Urinary bladder (tissue), 3 donors: ENCODE measurements at regions not wholly inside any gene's neighbourhood (a gene's known extent, or its start where the extent isn't known, plus 50 kb on each side); places are given as distances from the start of the nearest gene placed in this dataset.

Experiments
- DNase-seq: peaks from one replicate; pipeline ENCODE4 v3.0.0-alpha.2; 2015; ENCODE audit errors: extremely low spot score
- H3K27ac ChIP-seq: one replicate; pipeline ENCODE4 v1.5.1; 2013; ENCODE audit warnings: low read depth, mild to moderate bottlenecking, moderate library complexity
- H3K36me3 ChIP-seq: one replicate; pipeline ENCODE4 v1.6.1; 2013; ENCODE audit warnings: mild to moderate bottlenecking, moderate library complexity; ENCODE audit not compliant: insufficient read depth
- H3K4me1 ChIP-seq: one replicate; pipeline ENCODE4 v1.6.1; 2013; ENCODE audit warnings: mild to moderate bottlenecking, moderate library complexity; ENCODE audit not compliant: insufficient read depth
- H3K4me3 ChIP-seq: one replicate; pipeline ENCODE4 v1.5.1; 2013; ENCODE audit warnings: low read depth, low read length
- WGBS: extraction: QIAGEN DNeasy Blood & Tissue Kit; methylation state at CpG from one replicate; pipeline ENCODE4 v1.1.7; 2013; 5-methylcytosine and 5-hydroxymethylcytosine counted together
- donor health status: healthy with polysubstance abuse.
- donor health status: healthy.

DNA sequence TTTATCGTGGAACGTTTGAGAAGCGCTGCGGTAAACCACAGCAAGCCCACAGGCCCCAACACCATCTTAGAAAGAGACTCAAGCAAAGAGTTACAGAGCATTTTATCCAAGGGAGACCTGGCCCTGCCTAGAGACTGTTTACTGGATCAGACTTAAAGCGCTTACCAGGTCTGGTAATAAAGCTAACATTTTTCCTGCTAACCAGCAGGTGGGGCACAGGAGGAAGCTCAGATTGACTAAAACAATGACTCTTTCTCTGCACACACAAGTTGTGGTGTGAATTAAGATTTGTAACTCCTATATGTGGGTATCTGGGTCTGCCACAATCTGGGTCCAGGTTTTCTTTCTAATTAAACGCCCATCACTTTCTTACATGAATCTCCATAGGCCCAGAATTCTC, 136.5 kb upstream of the ETS2 start:
- H3K27ac ChIP-seq, result no peak overlapping the region
- H3K36me3 ChIP-seq, result no peaks in the 10 kb centered on the region
- no peaks in the 10 kb centered on the region for H3K4me1 ChIP-seq
- no peak for DNase-seq
- H3K4me3 ChIP-seq, result no peak overlapping the region
- WGBS, result 91% methylated on average over 6 of the region's 6 CpGs

DNA sequence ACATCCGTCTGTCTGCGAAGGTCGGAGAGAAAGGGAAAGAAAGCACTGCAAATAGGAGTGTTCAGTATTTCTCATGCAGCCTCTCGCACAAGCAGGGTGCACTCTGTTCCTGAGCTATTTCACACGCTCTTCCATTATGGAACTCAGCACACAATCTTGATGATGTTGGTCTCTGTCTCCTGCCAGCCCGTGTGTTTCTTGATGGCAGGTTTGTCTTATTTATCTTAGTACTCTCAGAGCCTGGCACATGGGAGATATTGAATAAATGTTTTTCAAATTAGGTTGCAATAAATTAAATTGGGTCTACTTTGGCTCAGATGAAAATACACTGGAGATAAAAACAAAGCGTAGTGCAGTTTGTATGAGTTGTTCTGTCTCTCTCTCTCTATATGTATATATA, 134.9 kb upstream of the ETS2 start:
- Histone ChIP-seq H3K4me1 (no peaks in the 10 kb centered on the region), H3K4me3 (no peak overlapping the region), H3K27ac (no peak overlapping the region), H3K36me3 (no peaks in the 10 kb centered on the region)
- no peak for DNase-seq
- WGBS, result 94% methylated on average over 7 of the region's 7 CpGs

DNA sequence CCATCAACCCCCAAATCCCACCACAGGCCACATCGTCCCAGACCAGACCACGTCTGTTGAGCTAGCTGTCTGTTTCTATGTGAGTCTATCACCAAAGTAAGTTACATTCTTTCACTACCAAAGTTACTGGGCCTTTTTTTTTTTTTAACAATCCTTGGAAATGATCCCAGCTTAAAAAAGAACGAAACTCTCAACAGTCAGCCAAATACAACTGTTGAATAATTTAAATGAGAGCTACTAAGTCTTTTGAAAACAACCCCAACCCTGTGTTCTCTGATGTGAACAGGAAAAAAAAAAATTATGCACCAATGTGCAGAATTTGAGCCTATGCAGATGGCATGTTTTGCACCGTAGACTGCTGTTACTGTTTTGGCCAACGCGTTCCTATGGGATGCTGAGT, 134.0 kb upstream of the ETS2 start:
- no peak for DNase-seq
- Histone ChIP-seq H3K4me3 (no peak overlapping the region), H3K36me3 (no peaks in the 10 kb centered on the region), H3K27ac (no peak overlapping the region), H3K4me1 (no peaks in the 10 kb centered on the region)
- 27% methylated on average over 6 of the region's 6 CpGs for WGBS

DNA sequence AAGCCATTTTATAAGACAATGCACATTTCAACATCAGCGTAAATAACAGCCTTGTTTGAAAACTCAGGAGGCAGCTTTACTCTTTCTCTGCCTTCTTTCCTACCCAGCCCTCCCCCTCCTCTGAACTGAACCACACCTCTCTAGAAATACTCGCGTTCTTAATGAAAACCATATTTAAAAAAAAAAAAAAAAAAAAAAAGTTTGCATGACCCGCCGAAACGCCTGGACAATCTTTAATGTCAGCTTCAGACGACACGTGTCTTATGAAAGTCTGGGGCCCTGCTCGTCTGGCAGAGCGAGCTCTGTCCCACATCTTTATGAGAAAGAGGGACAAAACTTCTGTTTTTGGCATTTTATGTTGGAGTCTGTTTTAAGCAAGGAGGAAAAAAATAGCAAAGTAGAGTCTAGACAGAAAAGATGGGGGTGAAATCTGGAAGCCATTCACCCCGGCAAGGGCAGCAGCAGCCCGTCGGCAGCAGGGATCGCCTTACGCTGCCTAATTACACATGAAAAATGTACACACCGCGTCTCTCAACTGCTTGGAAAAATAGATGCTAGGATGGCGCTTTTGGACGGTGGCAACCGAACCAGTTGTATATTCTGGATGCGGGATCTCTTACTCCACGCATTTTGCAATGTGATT, 130.4 kb upstream of the ETS2 start:
- no peak for DNase-seq
- H3K4me3 ChIP-seq, result no peak overlapping the region
- WGBS, result 73% methylated on average over 22 of the region's 22 CpGs
- no peaks in the 10 kb centered on the region for H3K36me3 ChIP-seq
- no peak overlapping the region for H3K27ac ChIP-seq
- no peaks in the 10 kb centered on the region for H3K4me1 ChIP-seq

DNA sequence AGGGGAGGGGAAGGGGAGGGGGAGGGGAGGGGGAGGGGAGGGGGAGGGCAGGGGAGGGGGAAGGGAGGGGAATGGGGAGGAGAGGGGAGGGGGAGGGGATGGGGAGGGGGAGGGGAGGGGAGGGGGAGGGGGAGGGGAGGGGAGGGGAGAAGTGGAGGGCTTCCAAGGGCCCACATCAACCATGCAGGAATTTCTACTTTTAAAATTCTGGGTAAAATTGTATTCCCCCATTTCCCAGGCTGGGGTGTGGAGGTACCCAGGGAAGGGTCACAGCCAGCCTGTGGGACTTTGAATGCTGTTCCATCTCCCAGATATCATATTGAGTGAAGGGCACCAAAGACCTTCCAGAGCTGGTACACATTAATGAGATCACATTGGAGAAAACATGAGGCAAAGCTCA, 126.9 kb upstream of the ETS2 start:
- no peak overlapping the region for H3K4me3 ChIP-seq
- no peaks in the 10 kb centered on the region for H3K36me3 ChIP-seq
- DNase-seq, result no peak
- no peak overlapping the region for H3K27ac ChIP-seq
- no peaks in the 10 kb centered on the region for H3K4me1 ChIP-seq

DNA sequence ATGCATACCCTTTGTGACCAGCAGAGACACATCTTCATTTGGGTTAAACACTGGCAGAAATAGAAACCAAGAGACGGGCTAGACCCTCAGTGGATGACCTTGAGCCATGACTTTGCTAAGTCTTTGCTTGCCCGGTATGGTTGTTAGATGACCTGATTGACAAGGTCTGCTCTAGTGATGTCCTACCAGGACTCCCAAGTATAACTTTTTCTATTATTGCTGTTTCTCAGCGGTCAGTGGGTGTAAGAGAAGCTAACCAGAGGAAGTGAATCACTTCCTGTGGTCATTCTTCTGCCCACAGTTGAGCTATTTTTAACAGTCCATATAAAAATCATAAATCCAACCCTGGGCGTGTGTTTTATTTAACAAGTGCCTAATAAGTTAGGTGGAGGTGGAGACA, 126.2 kb upstream of the ETS2 start:
- H3K4me3 ChIP-seq, result no peak overlapping the region
- no peaks in the 10 kb centered on the region for H3K36me3 ChIP-seq
- no peak for DNase-seq
- no peak overlapping the region for H3K27ac ChIP-seq
- WGBS, result 55% methylated on average over 4 of the region's 4 CpGs
- H3K4me1 ChIP-seq, result no peaks in the 10 kb centered on the region

DNA sequence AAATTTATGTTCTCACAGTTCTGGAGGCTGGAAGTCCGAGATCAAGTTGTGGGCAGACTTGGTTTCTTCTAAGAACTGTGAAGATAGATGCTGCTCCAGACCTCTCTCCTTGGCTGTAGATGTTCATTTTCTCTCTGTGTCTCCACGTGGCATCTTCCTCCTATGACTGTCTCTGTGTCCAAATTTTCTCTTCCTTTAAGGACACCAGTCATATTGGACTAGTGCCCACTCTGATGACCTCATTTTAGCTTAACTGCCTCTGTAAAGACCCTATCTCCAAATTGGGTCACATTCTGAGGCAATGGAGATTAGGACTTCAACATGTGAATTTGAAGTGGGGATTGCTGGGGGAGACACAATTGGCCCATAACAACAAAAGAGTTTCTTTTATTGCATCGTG, 125.3 kb upstream of the ETS2 start:
- DNase-seq, result no peak
- Histone ChIP-seq H3K4me3 (no peak overlapping the region), H3K4me1 (no peaks in the 10 kb centered on the region), H3K36me3 (no peaks in the 10 kb centered on the region), H3K27ac (no peak overlapping the region)
- 71% methylated on average over 3 of the region's 3 CpGs for WGBS

DNA sequence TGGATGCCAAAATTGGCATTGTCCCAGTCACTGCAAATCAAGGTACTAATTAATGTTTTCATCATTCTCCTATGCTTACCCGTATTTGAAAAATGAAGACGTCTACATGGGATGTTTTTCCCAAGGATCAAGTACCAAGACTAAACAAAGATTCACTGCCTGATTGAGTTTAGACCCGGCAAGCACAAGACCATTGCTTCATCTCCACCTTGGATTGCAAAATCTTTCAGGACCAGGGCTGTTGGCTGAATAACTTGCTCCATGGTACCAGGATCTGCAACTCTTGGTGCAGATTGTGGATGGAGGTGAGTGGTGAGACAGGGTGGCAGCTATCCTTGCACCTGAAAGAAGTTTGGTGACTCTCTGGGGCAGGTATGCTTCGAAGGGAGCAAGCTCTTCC, 122.5 kb upstream of the ETS2 start:
- H3K27ac ChIP-seq, result no peak overlapping the region
- no peak overlapping the region for H3K4me3 ChIP-seq
- no peaks in the 10 kb centered on the region for H3K36me3 ChIP-seq
- WGBS, result 80% methylated on average over 4 of the region's 4 CpGs
- no peaks in the 10 kb centered on the region for H3K4me1 ChIP-seq
- DNase-seq, result no peak

DNA sequence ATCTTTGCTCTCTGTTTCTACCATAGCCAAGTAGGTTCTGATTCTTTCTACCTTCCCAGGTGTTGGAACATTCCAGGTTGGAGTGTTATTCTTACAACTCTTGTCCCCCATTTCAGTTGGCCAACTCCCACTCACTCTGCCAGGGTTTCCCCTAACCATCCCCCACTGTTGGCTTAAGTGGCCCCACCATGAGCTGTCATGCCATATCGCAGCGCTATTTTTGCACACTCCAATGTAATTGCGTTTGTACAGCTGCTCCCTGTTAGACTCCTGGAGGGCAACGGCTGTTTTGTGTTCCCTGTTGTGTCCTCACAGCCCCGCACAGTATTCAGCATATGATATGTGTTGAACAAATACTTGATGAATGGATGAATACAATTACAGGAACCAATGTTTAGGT, 117.7 kb upstream of the ETS2 start:
- Histone ChIP-seq H3K4me1 (no peaks in the 10 kb centered on the region), H3K4me3 (no peak overlapping the region), H3K27ac (no peak overlapping the region), H3K36me3 (no peaks in the 10 kb centered on the region)
- 86% methylated on average over 5 of the region's 5 CpGs for WGBS
- no peak for DNase-seq

DNA sequence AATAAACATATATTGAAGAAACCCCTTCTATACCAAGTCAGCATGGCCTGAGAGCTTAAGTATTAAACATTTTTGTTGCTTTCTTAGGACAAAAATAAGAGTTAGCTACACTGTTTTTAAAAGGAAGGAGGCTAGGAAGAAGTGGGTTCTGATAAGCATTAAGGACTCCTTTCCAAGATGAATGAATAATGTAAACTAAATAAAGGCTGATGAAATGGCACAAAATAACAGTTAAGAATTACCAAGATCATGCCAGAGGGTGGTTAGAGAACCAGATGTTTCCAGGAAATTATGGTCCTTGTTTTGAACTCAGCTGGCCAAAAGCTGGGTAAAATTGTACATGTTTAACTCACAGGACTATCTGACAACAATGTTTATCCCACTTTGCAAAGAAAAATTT, 114.1 kb upstream of the ETS2 start:
- Histone ChIP-seq H3K36me3 (no peaks in the 10 kb centered on the region), H3K4me1 (no peaks in the 10 kb centered on the region), H3K27ac (no peak overlapping the region), H3K4me3 (no peak overlapping the region)
- DNase-seq, result no peak

DNA sequence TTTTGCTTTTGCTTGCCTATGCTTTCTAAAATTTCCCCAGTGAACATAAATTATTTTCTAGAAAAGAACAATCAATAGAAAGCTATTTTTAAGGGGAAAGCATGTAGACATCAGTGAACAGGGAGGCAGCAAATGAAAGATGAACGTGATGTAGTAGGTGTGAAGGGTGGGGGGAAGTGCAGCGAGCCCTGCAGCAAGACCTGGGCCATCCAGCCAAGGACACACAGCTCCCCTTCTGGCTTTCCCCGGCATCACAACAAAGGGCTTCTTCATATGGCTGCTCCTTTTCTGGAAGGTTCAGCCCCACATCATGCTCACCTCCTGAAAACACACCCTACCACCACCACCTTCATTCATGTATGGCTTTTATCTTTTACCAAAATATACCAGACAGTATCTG, 109.2 kb upstream of the ETS2 start:
- no peaks in the 10 kb centered on the region for H3K4me1 ChIP-seq
- H3K27ac ChIP-seq, result no peak overlapping the region
- WGBS, result 86% methylated on average over 3 of the region's 3 CpGs
- no peak overlapping the region for H3K4me3 ChIP-seq
- H3K36me3 ChIP-seq, result no peaks in the 10 kb centered on the region
- DNase-seq, result no peak

DNA sequence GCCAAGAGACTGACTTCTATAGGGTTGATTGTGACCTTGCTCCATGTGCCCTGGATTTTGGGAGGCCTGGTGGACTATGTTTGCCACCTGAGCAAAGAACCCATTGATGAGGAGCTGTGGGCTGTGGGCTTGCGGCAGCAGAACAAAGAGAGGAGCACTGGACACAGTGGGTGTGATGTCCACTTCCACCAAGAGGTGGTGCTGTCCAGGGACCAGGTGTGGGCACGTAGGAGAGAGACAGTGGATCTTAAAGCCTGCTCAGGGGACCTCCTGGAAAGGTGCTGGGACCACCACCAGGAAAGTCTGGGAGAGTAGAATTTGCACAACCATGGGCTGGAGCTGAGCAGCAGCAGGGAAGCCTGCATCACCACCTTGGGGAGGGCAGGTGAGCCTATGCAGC, 106.7 kb upstream of the ETS2 start:
- H3K27ac ChIP-seq, result no peak overlapping the region
- DNase-seq, result no peak
- no peaks in the 10 kb centered on the region for H3K36me3 ChIP-seq
- H3K4me3 ChIP-seq, result no peak overlapping the region
- 80% methylated on average over 2 of the region's 2 CpGs for WGBS
- H3K4me1 ChIP-seq, result no peaks in the 10 kb centered on the region

DNA sequence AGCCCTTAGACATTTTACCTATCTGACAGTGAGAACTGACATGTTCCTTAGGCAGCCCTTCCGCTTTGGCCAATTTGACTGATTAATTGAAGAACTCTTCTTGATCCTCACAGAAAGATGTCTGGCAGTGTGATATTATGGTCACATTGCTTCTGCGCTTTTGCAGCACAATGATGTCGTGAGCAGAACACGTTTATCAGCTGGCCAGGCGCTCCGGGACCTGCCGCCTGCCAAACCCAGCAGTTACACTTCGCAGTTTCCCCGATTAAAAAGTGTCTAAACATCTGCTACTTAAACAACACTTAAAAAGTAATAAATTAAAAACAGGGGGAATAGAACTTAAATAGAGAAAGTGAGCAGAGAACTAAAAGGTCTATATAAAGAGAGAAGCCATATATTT, 103.5 kb upstream of the ETS2 start:
- H3K4me3 ChIP-seq, result no peak overlapping the region
- no peak overlapping the region for H3K27ac ChIP-seq
- WGBS, result 36% methylated on average over 9 of the region's 9 CpGs
- DNase-seq, result no peak
- H3K36me3 ChIP-seq, result no peaks in the 10 kb centered on the region
- no peaks in the 10 kb centered on the region for H3K4me1 ChIP-seq

DNA sequence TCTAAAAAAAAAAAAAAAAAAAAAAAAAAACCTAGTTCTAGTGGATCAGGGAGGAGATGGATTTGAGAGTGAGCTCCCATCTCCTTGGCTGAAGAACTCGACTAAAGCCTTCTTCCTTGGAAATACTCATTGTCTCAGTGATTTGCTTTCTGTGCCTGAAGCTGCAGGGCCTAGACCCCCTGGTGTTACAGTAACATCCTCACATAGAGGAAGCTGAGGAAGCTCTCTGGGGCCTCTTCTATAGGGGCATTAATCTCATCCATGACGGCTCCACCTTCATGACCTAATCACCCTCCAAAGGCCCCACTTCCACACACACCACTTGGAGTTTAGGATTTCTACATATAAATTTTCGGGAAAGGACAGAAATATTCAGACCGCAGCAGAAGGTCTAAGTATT, 95.9 kb upstream of the ETS2 start:
- Histone ChIP-seq H3K27ac (no peak overlapping the region), H3K36me3 (no peaks in the 10 kb centered on the region), H3K4me3 (no peak overlapping the region), H3K4me1 (no peaks in the 10 kb centered on the region)
- DNase-seq, result no peak
- 86% methylated on average over 4 of the region's 4 CpGs for WGBS

DNA sequence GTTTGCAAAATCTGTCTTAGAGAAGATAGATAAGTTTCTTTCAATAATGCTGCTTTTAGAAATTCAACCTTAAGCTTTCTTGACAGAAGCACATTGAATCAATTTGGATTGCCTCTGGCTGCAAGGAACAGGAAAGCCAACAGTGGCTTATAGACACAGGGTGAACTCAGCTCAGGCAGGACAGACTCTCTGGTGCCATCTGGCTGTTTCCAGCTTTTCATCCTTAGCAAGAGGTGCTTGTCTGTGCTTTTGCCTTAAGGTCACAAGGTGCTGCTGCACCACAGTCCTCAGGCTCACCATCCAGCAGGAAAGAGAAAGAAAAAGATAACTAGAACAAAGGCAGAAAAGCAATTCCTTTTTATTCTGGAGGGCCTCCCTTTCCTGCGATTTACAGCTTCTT, 93.7 kb upstream of the ETS2 start:
- no peak overlapping the region for H3K27ac ChIP-seq
- DNase-seq, result no peak
- WGBS, result 89% methylated on average over 1 of the region's 1 CpG
- no peak overlapping the region for H3K4me3 ChIP-seq
- H3K4me1 ChIP-seq, result no peaks in the 10 kb centered on the region
- no peaks in the 10 kb centered on the region for H3K36me3 ChIP-seq
